HG02870 (cell line): ENCODE measurements at regions not wholly inside any gene's neighbourhood (a gene's known extent, or its start where the extent isn't known, plus 50 kb on each side); places are given as distances from the start of the nearest gene placed in this dataset.
"Not testable (repeated sequence)": the region's sequence is repeated elsewhere in the genome, so short reads cannot be mapped to it uniquely, and the experiment has no call there.

Experiments
- ATAC-seq: cut with Tn5 transposase; IDR thresholded peaks from one replicate; pipeline ENCODE4 v1.9.1; 2021; ENCODE audit warnings: mild to moderate bottlenecking, moderate library complexity; ENCODE audit not compliant: unreplicated experiment

GRCh38 chr4:28241021-28241420 is 1380.4 kb downstream of the STIM2 start:
- ATAC-seq = no peak

GRCh38 chr4:28247805-28248204 is 1387.2 kb downstream of the STIM2 start:
- ATAC-seq = no peak

- no peak for ATAC-seq
Measured at GRCh38 chr4:28248269-28248668, 1387.6 kb downstream of the STIM2 start.

GRCh38 chr4:28250646-28251045 is 1390.0 kb downstream of the STIM2 start:
- ATAC-seq = no peak

GRCh38 chr4:28251831-28252230 is 1391.2 kb downstream of the STIM2 start:
- ATAC-seq = no peak

- no peak for ATAC-seq
Measured at GRCh38 chr4:28254003-28254402, 1393.4 kb downstream of the STIM2 start.

- no peak for ATAC-seq
Measured at GRCh38 chr4:28256295-28256694, 1395.7 kb downstream of the STIM2 start.

- ATAC-seq = no peak
Measured at GRCh38 chr4:28259951-28260350, 1399.3 kb downstream of the STIM2 start.

GRCh38 chr4:28267166-28267565 is 1406.5 kb downstream of the STIM2 start:
- no peak for ATAC-seq

GRCh38 chr4:28269426-28269825 is 1408.8 kb downstream of the STIM2 start:
- ATAC-seq = no peak

GRCh38 chr4:28277931-28278330 is 1417.3 kb downstream of the STIM2 start:
- no peak for ATAC-seq

GRCh38 chr4:28278676-28279075 is 1418.0 kb downstream of the STIM2 start:
- no peak for ATAC-seq

GRCh38 chr4:28279249-28279648 is 1418.6 kb downstream of the STIM2 start:
- ATAC-seq = no peak

GRCh38 chr4:28286266-28286665 is 1425.6 kb downstream of the STIM2 start:
- ATAC-seq = not testable (repeated sequence)

- ATAC-seq = no peak
Measured at GRCh38 chr4:28287831-28288233, 1427.2 kb downstream of the STIM2 start.

- no peak for ATAC-seq
Measured at GRCh38 chr4:28296239-28296638, 1435.6 kb downstream of the STIM2 start.

GRCh38 chr4:28310926-28311325 is 1450.3 kb downstream of the STIM2 start:
- ATAC-seq = no peak

- not testable (repeated sequence) for ATAC-seq
Measured at GRCh38 chr4:28312497-28312896, 1451.9 kb downstream of the STIM2 start.

GRCh38 chr4:28313729-28314713 is 1453.4 kb downstream of the STIM2 start:
- ATAC-seq = no peak

GRCh38 chr4:28317221-28317620 is 1456.6 kb downstream of the STIM2 start:
- no peak for ATAC-seq

- ATAC-seq = no peak
Measured at GRCh38 chr4:28334249-28334648, 1473.6 kb downstream of the STIM2 start.

- no peak for ATAC-seq
Measured at GRCh38 chr4:28341784-28342183, 1481.1 kb downstream of the STIM2 start.

GRCh38 chr4:28350485-28350884 is 1489.8 kb downstream of the STIM2 start:
- ATAC-seq = no peak
